ENCODE measurements at regions not wholly inside any gene's neighbourhood (a gene's known extent, or its start where the extent isn't known, plus 50 kb on each side); places are given as distances from the start of the nearest gene placed in this dataset.
A peak's percentile ranks its signal among the peaks of the same experiment; 100 is the strongest.
"Not testable (repeated sequence)": the region's sequence is repeated elsewhere in the genome, so short reads cannot be mapped to it uniquely, and the experiment has no call there.

GRCh38 chr5:109630093-109630492 is 59.6 kb upstream of the MAN2A1 start:
- TF ChIP-seq POLR2AphosphoS5 (IDR thresholded peaks at IDR 0.05; ENCODE audit: low read depth) (no peak), REST (IDR thresholded peaks at IDR 0.05; ENCODE audit: insufficient replicate concordance, low read depth) (no peak), SPI1 (IDR thresholded peaks at IDR 0.05; ENCODE audit: borderline replicate concordance, low read depth) (no peak), GABPA (IDR thresholded peaks at IDR 0.05; ENCODE audit: low read depth) (no peak), CTCF (IDR thresholded peaks at IDR 0.05; ENCODE audit: insufficient read depth, low read length) (no peak)
- no peak for DNase-seq (ENCODE audit: low read depth in 1 of 2, low spot score in 1 of 2)
- no peak overlapping the region for H3K4me3 ChIP-seq (replicated peaks; ENCODE audit: insufficient read depth, low read length)

DNA sequence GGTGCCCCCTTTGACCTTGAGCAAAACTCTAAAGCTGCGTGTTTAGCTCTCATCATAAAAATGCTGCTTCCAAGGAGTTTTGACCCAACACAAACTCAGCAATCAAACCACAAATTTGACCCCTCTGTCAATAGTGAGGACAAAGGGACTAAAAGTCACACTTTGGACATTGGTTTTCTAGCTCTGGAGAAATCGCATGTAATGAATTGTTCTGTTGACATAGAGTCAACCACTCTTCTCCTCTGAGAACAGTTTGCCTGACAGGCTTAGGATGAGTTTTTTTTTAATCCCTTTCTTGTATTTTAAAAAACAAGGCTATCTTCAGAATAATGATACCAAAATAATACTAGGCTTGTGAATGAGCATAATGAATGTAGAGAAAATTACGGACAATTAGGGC is 61.1 kb upstream of the MAN2A1 start:
- Histone ChIP-seq H3K4me3 (replicated peaks; ENCODE audit: insufficient read depth, low read length) (no peak overlapping the region), H3K27me3 (ENCODE audit: insufficient read depth, poor library complexity, severe bottlenecking) (no peaks in the 10 kb centered on the region), H3K27ac (replicated peaks) (no peak overlapping the region)
- TF ChIP-seq GABPA (IDR thresholded peaks at IDR 0.05; ENCODE audit: low read depth), result no peak
- TF ChIP-seq POLR2AphosphoS5 (IDR thresholded peaks at IDR 0.05; ENCODE audit: low read depth), result no peak
- TF ChIP-seq REST (IDR thresholded peaks at IDR 0.05; ENCODE audit: insufficient replicate concordance, low read depth), result no peak
- TF ChIP-seq SPI1 (IDR thresholded peaks at IDR 0.05; ENCODE audit: borderline replicate concordance, low read depth), result no peak
- no peak for TF ChIP-seq CTCF (IDR thresholded peaks at IDR 0.05; ENCODE audit: insufficient read depth, low read length)
- DNase-seq (ENCODE audit: low read depth in 1 of 2, low spot score in 1 of 2), result no peak

More at GRCh38 chr5:109630093-109630492, 59.6 kb upstream of the MAN2A1 start:
- Histone ChIP-seq H3K27ac (replicated peaks) (no peak overlapping the region), H3K27me3 (ENCODE audit: insufficient read depth, poor library complexity, severe bottlenecking) (no peaks in the 10 kb centered on the region)

GRCh38 chr5:109621266-109621665 is 68.5 kb upstream of the MAN2A1 start:
- not testable (repeated sequence) for H3K27me3 ChIP-seq (ENCODE audit: insufficient read depth, poor library complexity, severe bottlenecking); H3K4me3 ChIP-seq (replicated peaks; ENCODE audit: insufficient read depth, low read length); H3K27ac ChIP-seq (replicated peaks)
- peak in 1 of 2 experiments; percentile 29 for DNase-seq (ENCODE audit: low read depth in 1 of 2, low spot score in 1 of 2)

- Histone ChIP-seq H3K27ac (replicated peaks) (no peak overlapping the region), H3K4me3 (replicated peaks; ENCODE audit: insufficient read depth, low read length) (no peak overlapping the region), H3K27me3 (ENCODE audit: insufficient read depth, poor library complexity, severe bottlenecking) (no peaks in the 10 kb centered on the region)
- TF ChIP-seq CTCF (IDR thresholded peaks at IDR 0.05; ENCODE audit: insufficient read depth, low read length), result no peak
- TF ChIP-seq POLR2AphosphoS5 (IDR thresholded peaks at IDR 0.05; ENCODE audit: low read depth), result no peak
- TF ChIP-seq SPI1 (IDR thresholded peaks at IDR 0.05; ENCODE audit: borderline replicate concordance, low read depth), result no peak
- TF ChIP-seq REST (IDR thresholded peaks at IDR 0.05; ENCODE audit: insufficient replicate concordance, low read depth), result no peak
- TF ChIP-seq GABPA (IDR thresholded peaks at IDR 0.05; ENCODE audit: low read depth), result no peak
- no peak for DNase-seq (ENCODE audit: low read depth in 1 of 2, low spot score in 1 of 2)
Measured at GRCh38 chr5:109620651-109621050, 69.1 kb upstream of the MAN2A1 start.

Measured in HL-60 (cell line).